Jurkat, Clone E6-1 (cell line): ENCODE measurements at regions not wholly inside any gene's neighbourhood (a gene's known extent, or its start where the extent isn't known, plus 50 kb on each side); places are given as distances from the start of the nearest gene placed in this dataset.
"Not testable (repeated sequence)": the region's sequence is repeated elsewhere in the genome, so short reads cannot be mapped to it uniquely, and the experiment has no call there.

Experiments
- DNase-seq: peaks from one replicate; pipeline ENCODE4 v3.0.0-alpha.2; 2011; ENCODE audit warnings: low read depth, low spot score
- H3K4me3 ChIP-seq: 2 replicates; pipeline ENCODE4 v1.5.1; 2011; ENCODE audit warnings: mild to moderate bottlenecking, low read length, control low read depth, moderate library complexity

DNA sequence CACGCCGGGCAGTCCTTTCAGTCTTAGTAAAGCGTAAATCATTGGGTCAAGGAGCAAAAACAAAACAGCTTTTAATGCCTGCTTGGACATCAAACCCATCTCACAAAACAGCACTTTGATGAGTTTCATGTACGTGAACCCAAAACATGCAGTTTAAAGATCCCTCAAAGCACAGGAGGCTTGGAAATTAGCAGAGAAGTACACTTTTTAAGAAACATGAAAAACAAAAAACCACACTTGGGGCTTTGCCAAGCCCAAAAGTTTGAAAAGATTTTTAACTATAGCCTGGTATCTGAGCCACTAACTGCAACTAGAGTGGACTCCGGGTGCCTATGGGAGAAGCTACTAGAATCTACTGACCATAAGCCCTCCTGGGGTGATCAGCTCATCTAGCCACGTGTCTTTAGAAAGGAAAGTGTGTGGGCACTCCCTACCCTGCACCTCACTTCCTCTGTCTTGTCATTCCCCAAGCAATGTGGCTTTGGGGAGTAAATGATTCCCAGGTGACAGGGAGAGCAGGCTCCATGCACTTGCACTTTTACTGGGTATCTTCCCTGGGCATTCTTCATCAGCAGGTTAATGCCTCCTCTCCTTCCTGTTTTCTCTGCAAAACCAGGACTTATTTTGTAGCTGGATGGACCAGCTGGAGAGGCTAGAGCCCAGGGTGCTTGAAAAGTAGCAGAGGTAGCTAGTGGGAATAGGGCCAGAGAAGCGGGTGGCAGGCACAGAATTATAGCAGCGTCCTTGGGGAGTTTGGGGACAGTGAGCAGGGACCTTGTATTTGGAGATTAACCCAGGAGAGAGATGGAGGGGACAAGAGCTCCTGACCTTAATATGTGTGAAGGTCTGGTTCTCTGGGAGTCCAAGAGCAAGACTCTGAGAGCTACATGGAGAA lies 339.3 kb downstream of the BCL11B start:
- no peak for DNase-seq
- no peak overlapping the region for H3K4me3 ChIP-seq

GRCh38 chr14:98934569-98934968 lies 337.4 kb downstream of the BCL11B start:
- not testable (repeated sequence) for H3K4me3 ChIP-seq, DNase-seq

GRCh38 chr14:98935921-98936320 lies 336.1 kb downstream of the BCL11B start:
- no peak overlapping the region for H3K4me3 ChIP-seq
- no peak for DNase-seq

GRCh38 chr14:98937021-98937420 lies 335.0 kb downstream of the BCL11B start:
- DNase-seq, result no peak
- H3K4me3 ChIP-seq, result no peak overlapping the region

DNA sequence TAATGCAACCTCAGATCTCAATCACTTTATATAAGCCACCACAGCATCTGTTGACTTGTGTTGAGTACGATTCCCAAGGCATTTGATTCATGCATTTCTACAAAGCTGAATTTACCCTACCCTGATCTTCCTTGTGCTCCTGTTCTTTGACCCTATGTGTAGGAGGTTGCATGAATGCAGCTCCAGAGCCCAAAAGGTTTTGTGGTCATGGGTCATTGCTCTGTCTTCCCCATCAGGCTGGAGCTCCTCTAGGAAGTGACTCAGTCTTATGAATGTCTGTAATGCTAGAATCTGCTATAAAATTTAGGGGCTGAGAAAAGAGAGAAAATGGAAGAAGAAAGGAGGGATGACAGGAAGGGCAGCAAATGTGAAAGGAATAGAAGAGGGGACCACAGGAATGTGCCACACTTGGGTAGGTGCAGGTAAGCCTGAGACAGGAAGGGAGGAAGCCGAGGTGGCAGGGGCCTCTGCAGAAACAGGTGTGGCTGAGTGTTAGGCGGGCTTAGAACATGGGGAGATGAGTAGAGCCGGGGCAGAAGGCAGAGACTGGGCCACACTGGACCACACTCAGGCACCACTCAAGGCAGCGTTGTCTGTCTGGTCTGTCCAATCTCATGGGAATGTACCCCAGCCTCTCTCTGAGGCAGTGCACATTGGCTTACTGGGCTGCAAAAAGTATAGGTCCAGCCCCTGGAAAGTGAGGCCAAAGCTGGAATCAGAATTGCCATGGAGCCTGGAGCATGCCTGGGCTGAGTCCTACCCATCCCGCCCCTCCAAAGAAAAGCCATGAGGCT lies 334.1 kb downstream of the BCL11B start:
- no peak for DNase-seq
- H3K4me3 ChIP-seq, result no peak overlapping the region

GRCh38 chr14:98940693-98941437 lies 331.1 kb downstream of the BCL11B start:
- H3K4me3 ChIP-seq, result no peak overlapping the region

DNA sequence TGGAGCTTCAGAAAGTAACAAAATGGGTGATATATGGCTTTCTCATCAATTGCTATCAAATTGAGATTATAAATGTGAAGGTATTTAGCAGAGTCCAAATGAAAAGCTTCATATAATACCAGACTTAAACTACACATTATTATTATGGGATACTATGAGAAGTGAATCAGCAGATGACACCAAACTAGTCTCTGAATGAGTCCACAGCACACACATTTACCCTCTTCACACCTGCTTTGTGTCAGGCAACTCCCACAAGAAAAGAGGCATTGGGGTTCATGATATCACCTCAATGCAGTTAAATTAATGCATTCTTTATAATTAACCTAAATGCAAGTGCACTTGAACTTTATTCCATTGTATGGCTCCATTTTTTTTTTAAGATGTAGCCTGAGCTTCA lies 330.5 kb downstream of the BCL11B start:
- no peak for DNase-seq
- no peak overlapping the region for H3K4me3 ChIP-seq

More at GRCh38 chr14:98940693-98941437, 331.1 kb downstream of the BCL11B start:
- no peak for DNase-seq

DNA sequence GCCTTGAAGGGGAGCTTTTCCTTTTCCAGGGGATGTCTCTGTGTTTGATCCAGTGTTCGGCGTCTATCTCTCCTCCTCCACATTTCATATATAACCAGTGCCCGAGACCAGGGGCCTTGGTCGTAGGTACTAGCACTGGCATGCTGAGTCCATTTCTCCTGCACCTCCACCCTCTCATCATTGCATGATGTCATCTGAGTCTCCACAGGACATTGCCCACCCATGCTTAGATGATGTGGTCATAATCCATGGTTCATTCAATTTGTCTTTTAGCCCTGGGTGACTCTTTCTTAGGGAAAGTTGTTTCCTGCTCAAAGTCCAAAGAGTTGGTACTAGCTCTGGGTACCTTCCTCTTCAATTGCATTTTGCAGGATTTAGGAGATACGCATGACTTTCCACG lies 328.1 kb downstream of the BCL11B start:
- H3K4me3 ChIP-seq, result no peak overlapping the region

DNA sequence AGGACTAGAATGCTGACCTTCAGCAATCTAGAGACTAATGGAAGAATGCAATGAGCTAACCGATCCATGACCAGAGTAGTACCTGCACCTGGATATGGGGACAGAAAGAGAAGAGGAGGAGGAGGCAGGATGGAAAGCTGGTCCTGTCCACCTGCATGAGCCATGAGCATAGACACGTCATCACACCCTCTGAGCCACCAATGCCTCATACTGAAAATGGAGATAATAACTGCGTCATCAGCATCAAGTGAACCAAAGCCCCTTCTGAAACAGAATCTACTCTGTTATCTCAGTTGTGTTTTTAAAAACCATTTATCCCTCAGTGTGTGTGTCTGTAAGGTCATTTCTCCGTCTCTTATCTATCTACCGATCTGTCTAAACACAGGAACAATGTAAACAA lies 327.0 kb downstream of the BCL11B start:
- no peak overlapping the region for H3K4me3 ChIP-seq
- DNase-seq, result no peak

More for the DNA sequence above, 328.1 kb downstream of the BCL11B start:
- DNase-seq, result no peak

DNA sequence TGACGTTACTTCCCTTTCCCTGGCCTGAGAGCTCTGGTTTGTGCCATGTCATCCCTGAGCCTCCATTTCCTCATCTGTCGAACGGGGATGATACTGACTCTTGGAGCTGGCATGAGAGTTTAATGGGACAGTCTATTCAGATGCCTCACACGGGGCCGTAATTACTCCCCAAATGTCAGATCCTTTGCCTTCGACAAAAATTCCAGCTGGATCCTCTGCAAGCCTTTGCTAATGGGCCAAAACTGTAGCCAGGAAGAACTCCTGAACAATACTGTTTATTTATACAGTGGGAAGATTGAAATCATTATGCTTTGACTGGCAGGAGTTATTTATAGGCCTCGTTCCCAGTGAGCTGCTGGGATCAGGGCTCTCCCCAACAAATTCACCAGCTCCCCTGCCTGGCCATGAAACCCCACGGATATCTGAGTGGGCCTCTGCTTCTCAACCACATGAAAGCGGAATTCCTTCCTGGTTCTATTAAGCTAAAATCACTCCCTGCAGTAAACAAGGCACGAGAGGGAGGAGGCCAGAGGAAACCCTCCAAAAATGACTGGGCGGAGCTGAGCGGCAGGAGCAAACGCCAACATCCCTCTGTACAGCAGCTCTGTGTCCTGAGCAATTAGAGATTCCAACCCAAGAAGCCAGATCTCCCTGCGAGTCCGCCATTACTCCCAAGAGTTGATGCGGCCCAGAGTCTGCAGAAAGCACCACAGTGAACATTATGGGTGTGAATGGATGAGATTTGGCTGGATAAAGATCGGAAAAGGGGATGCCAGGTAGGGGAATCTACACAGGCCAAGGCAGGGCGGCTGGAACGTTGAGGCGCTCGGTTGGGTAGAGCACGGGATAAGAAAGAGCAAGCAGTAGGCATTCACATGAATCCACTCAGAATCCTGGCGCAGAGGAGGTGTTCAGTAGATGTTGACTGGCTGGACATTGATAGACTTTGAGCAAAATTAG lies 326.1 kb downstream of the BCL11B start:
- H3K4me3 ChIP-seq, result no peak overlapping the region

GRCh38 chr14:98946940-98947339 lies 325.1 kb downstream of the BCL11B start:
- no peak overlapping the region for H3K4me3 ChIP-seq
- no peak for DNase-seq

More for the DNA sequence above, 326.1 kb downstream of the BCL11B start:
- DNase-seq, result no peak

DNA sequence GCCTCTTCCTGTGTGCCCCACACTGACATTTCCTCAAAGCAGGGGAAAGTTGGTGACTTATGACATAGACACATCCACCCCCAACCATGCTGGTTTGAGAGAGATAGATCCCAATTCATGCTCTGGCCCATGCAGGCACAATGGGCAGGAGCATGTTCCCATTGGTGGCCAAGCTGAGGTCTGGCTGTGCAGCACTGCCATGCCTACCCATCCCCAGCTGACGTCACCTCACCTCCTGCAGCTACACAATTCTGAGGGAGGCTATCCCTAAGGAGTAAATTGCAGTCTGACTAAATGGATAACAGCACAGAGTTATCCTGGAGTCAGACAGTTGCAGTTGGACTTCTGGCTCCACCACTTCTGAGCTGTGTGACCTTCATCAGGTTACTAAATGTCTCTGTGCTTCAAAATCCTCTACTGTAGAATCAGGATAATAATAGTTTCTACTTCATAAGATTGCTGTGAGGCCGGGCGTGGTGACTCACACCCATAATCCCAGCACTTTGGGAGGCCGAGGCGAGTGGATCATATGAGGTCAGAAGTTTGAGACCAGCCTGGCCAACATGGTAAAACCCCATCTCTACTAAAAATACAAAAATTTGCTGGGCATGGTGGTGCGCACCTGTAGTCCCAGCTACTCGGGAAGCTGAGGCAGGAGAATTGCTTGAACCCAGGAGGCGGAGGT lies 323.9 kb downstream of the BCL11B start:
- no peak overlapping the region for H3K4me3 ChIP-seq
- no peak for DNase-seq

- no peak overlapping the region for H3K4me3 ChIP-seq
- DNase-seq, result no peak
Measured at GRCh38 chr14:98949051-98949450, 322.9 kb downstream of the BCL11B start.

GRCh38 chr14:98949481-98950135 lies 322.4 kb downstream of the BCL11B start:
- no peak overlapping the region for H3K4me3 ChIP-seq
- no peak for DNase-seq

- DNase-seq, result no peak
- H3K4me3 ChIP-seq, result no peak overlapping the region
Measured at GRCh38 chr14:98950353-98950895, 321.6 kb downstream of the BCL11B start.

DNA sequence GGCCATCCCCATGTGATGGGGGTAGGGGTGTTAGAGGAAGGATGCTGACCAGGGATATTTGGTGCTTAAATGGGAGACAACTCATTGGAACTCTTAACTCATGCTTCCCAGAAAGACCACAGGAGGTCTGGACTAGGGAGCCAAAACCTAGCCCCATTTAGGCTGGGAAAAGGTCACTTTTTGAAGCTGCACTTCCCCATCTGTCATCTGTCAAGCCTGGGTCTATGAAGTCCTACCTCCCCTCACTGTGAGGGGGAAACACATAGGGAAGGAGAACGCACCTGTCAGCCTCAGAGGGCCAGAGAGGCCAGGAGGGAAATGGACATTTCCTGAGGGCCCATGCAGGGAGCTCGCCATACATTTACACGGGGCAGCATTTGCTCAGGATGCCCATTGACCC lies 321.0 kb downstream of the BCL11B start:
- no peak for DNase-seq

GRCh38 chr14:98951521-98952152 lies 320.4 kb downstream of the BCL11B start:
- DNase-seq, result no peak
- no peak overlapping the region for H3K4me3 ChIP-seq

More for the DNA sequence above, 321.0 kb downstream of the BCL11B start:
- no peak overlapping the region for H3K4me3 ChIP-seq
